IMR-90 (cell line): ENCODE measurements at regions not wholly inside any gene's neighbourhood (a gene's known extent, or its start where the extent isn't known, plus 50 kb on each side); places are given as distances from the start of the nearest gene placed in this dataset.

Experiments used
- ATAC-seq: fragments of 200-7000 bp; cut with Tn5 transposase; 2 replicates; pipeline ENCODE4 v1.9.1; 2020; ENCODE audit warnings: low read depth, mild to moderate bottlenecking, moderate library complexity
- BruUV-seq: library from RNA; stranded (reverse); fragments of 400-500 nt; replicated peaks from 2 replicates; lab custom pipeline; 2021; lab: Mats Ljungman, UMichigan
- CTCF ChIA-PET: fragments of 300-600 bp; formaldehyde crosslinking; extraction: SDS; loops from one replicate; lab custom pipeline; 2021; ENCODE audit warnings: antibody characterized with exemption; lab: Yijun Ruan, JAX
- POLR2A ChIA-PET: fragments of 300-600 bp; sonication (Branson Sonifier 250); formaldehyde crosslinking; loops from one replicate; lab custom pipeline; 2022; ENCODE audit warnings: antibody characterized with exemption; ENCODE audit not compliant: unreplicated experiment; lab: Charles Lee
- DNase-seq: peaks from one replicate; pipeline ENCODE4 v3.0.0; 2013
- H2AFZ ChIP-seq: replicated peaks from 2 replicates; pipeline ENCODE3; 2013; ENCODE audit warnings: low read length, mild to moderate bottlenecking; ENCODE audit not compliant: poor library complexity
- H2AK5ac ChIP-seq: 2 replicates; pipeline ENCODE4 v1.6.1; 2013; ENCODE audit warnings: low read depth, low read length, inconsistent platforms
- H2AK9ac ChIP-seq: replicated peaks from 2 replicates; pipeline ENCODE3; 2013; ENCODE audit warnings: mild to moderate bottlenecking, low read depth, low read length, moderate library complexity; ENCODE audit not compliant: poor library complexity
- H2BK120ac ChIP-seq: 2 replicates; pipeline ENCODE4 v1.6.1; 2013; ENCODE audit warnings: low read depth, low read length, inconsistent platforms
- H2BK15ac ChIP-seq: 3 replicates; pipeline ENCODE4 v1.6.1; 2013; ENCODE audit warnings: low read depth, low read length, inconsistent platforms
- H2BK20ac ChIP-seq: 2 replicates; pipeline ENCODE4 v1.6.1; 2013; ENCODE audit warnings: low read depth, mild to moderate bottlenecking, inconsistent platforms, low read length, moderate library complexity
- H2BK5ac ChIP-seq: 2 replicates; pipeline ENCODE4 v1.6.1; 2013; ENCODE audit warnings: mild to moderate bottlenecking, low read depth, low read length, inconsistent platforms; ENCODE audit not compliant: poor library complexity, severe bottlenecking
- H3K14ac ChIP-seq: replicated peaks from 2 replicates; pipeline ENCODE4 v1.6.1; 2013; ENCODE audit warnings: low read depth, low read length, inconsistent platforms
- H3K18ac ChIP-seq: 2 replicates; pipeline ENCODE4 v1.6.1; 2013; ENCODE audit warnings: low read depth, low read length, control low read depth
- H3K23ac ChIP-seq: 2 replicates; pipeline ENCODE4 v1.6.1; 2013; ENCODE audit warnings: low read depth, low read length, inconsistent platforms
- H3K27ac ChIP-seq: 2 replicates; pipeline ENCODE4 v1.5.1; 2013; ENCODE audit warnings: mild to moderate bottlenecking, control low read depth, low read length; ENCODE audit not compliant: insufficient read depth
- H3K27me3 ChIP-seq: 2 replicates; pipeline ENCODE4 v1.6.1; 2013; ENCODE audit warnings: low read length; ENCODE audit not compliant: control insufficient read depth, insufficient read depth
- H3K36me3 ChIP-seq: 2 replicates; pipeline ENCODE4 v1.6.1; 2013; ENCODE audit warnings: low read length, mixed read lengths; ENCODE audit not compliant: control insufficient read depth, insufficient read depth
- H3K4ac ChIP-seq: 2 replicates; pipeline ENCODE4 v1.6.1; 2013; ENCODE audit warnings: low read depth, low read length, inconsistent platforms
- H3K4me1 ChIP-seq: 2 replicates; pipeline ENCODE4 v1.6.1; 2013; ENCODE audit warnings: low read length, mixed read lengths; ENCODE audit not compliant: control insufficient read depth, insufficient read depth
- H3K4me2 ChIP-seq: 2 replicates; pipeline ENCODE4 v1.6.1; 2013; ENCODE audit warnings: low read depth, mild to moderate bottlenecking, control low read depth, low read length, moderate library complexity
- H3K4me3 ChIP-seq: 2 replicates; pipeline ENCODE4 v1.5.1; 2013; ENCODE audit warnings: low read depth, mild to moderate bottlenecking, control low read depth, low read length, moderate library complexity; ENCODE audit not compliant: insufficient read depth
- H3K56ac ChIP-seq: 2 replicates; pipeline ENCODE4 v1.6.1; 2013; ENCODE audit warnings: low read length, inconsistent platforms; ENCODE audit not compliant: insufficient read depth; ENCODE audit errors: extremely low read depth
- H3K79me1 ChIP-seq, 2 experiments: 2 replicates each; pipeline ENCODE4 v1.6.1; 2013; ENCODE audit warnings: low read length in 2 of 2, inconsistent platforms in 1 of 2, low read depth in 1 of 2
- H3K9ac ChIP-seq: 2 replicates; pipeline ENCODE4 v1.6.1; 2013; ENCODE audit warnings: low read depth, low read length, control low read depth
- H3K9me1 ChIP-seq: 2 replicates; pipeline ENCODE4 v1.6.1; 2013; ENCODE audit warnings: low read length, inconsistent platforms; ENCODE audit not compliant: insufficient read depth
- H3K9me3 ChIP-seq: 2 replicates; pipeline ENCODE4 v1.6.1; 2013; ENCODE audit warnings: low read length; ENCODE audit not compliant: control insufficient read depth, insufficient read depth
- H4K20me1 ChIP-seq: 2 replicates; pipeline ENCODE4 v1.6.1; 2013; ENCODE audit warnings: low read length, inconsistent platforms; ENCODE audit not compliant: insufficient read depth
- H4K5ac ChIP-seq: 2 replicates; pipeline ENCODE4 v1.6.1; 2013; ENCODE audit warnings: mild to moderate bottlenecking, low read depth, low read length, control low read depth
- H4K8ac ChIP-seq, 2 experiments: 2 replicates each; pipeline ENCODE4 v1.6.1; 2013; ENCODE audit warnings: low read depth in 2 of 2, low read length in 2 of 2, control low read depth in 1 of 2, inconsistent platforms in 1 of 2
- H4K91ac ChIP-seq: 2 replicates; pipeline ENCODE4 v1.6.1; 2013; ENCODE audit warnings: low read depth, low read length, inconsistent platforms; ENCODE audit not compliant: insufficient read depth
- BHLHE40 ChIP-seq: fragments of 150-350 bp; IDR thresholded peaks from 2 replicates; pipeline ENCODE4 v1.6.1; 2016; ENCODE audit warnings: mild to moderate bottlenecking, low read depth, low read length
- CEBPB ChIP-seq: IDR thresholded peaks from 2 replicates; pipeline ENCODE4 v1.6.1; 2012; ENCODE audit warnings: low read depth, low read length, improper control_type of control experiment
- CHD1 ChIP-seq: IDR thresholded peaks from 2 replicates; pipeline ENCODE4 v1.6.1; 2012; ENCODE audit warnings: low read depth, low read length, improper control_type of control experiment
- CTCF ChIP-seq: conservative IDR thresholded peaks from 2 replicates; pipeline ENCODE4 v1.5.1; 2012; ENCODE audit warnings: mild to moderate bottlenecking, low read depth, low read length, improper control_type of control experiment
- ELK1 ChIP-seq: fragments of 150-350 bp; IDR thresholded peaks from 2 replicates; pipeline ENCODE4 v1.6.1; 2016; ENCODE audit warnings: low read depth, mild to moderate bottlenecking, low read length, moderate library complexity, borderline replicate concordance
- FOS ChIP-seq: fragments of 150-350 bp; IDR thresholded peaks from 2 replicates; pipeline ENCODE4 v1.6.1; 2016; ENCODE audit warnings: low read depth, low read length
- MAFK ChIP-seq: IDR thresholded peaks from 2 replicates; pipeline ENCODE4 v1.6.1; 2012; ENCODE audit warnings: low read depth, low read length, improper control_type of control experiment
- MAZ ChIP-seq: IDR thresholded peaks from 2 replicates; pipeline ENCODE4 v1.6.1; 2012; ENCODE audit warnings: low read depth, mild to moderate bottlenecking, low read length, improper control_type of control experiment, moderate library complexity, borderline replicate concordance
- MXI1 ChIP-seq: IDR thresholded peaks from 2 replicates; pipeline ENCODE4 v1.6.1; 2012; ENCODE audit warnings: low read depth, mild to moderate bottlenecking, low read length, moderate library complexity, borderline replicate concordance
- NFE2L2 ChIP-seq: fragments of 150-350 bp; IDR thresholded peaks from 2 replicates; pipeline ENCODE4 v1.6.1; 2016; ENCODE audit warnings: low read depth, mild to moderate bottlenecking, low read length
- RAD21 ChIP-seq: IDR thresholded peaks from 2 replicates; pipeline ENCODE4 v1.6.1; 2012; ENCODE audit warnings: low read length, improper control_type of control experiment
- RCOR1 ChIP-seq: IDR thresholded peaks from 2 replicates; pipeline ENCODE4 v1.6.1; 2012; ENCODE audit warnings: mild to moderate bottlenecking, low read length, improper control_type of control experiment; ENCODE audit not compliant: insufficient replicate concordance
- RFX5 ChIP-seq: IDR thresholded peaks from 2 replicates; pipeline ENCODE4 v1.8.0; 2012; ENCODE audit warnings: low read depth, mild to moderate bottlenecking, low read length, moderate library complexity
- SMC3 ChIP-seq: fragments of 150-350 bp; IDR thresholded peaks from 2 replicates; pipeline ENCODE4 v1.6.1; 2016; ENCODE audit warnings: low read depth, mild to moderate bottlenecking, antibody characterized with exemption, low read length, moderate library complexity
- USF2 ChIP-seq: fragments of 150-350 bp; IDR thresholded peaks from 2 replicates; pipeline ENCODE4 v1.6.1; 2017; ENCODE audit warnings: mild to moderate bottlenecking, antibody characterized with exemption, low read length, low read depth
- WGBS, 2 experiments: methylation state at CpG; one replicate each; pipeline versions ENCODE4 v1.1.5 to v1.1.7; 2013; ENCODE audit warnings: missing lambda C conversion rate in 2 of 2; ENCODE audit not compliant: insufficient read length in 1 of 2; ENCODE audit errors: extremely low coverage in 2 of 2; 5-methylcytosine and 5-hydroxymethylcytosine counted together
- dilution Hi-C: fragments of 300-500 bp; cut with HindIII; formaldehyde crosslinking; loops from one replicate; pipeline ENCODE4 v1.14.3; 2018; ENCODE audit warnings: low sequenced_read_pairs; ENCODE audit not compliant: unreplicated experiment
- in situ Hi-C: fragments of 300-500 bp; cut with MboI; formaldehyde crosslinking; loops from 3 replicates; pipeline ENCODE4 v1.14.3; 2019; ENCODE audit warnings: low sequenced_read_pairs, inconsistent platforms, mixed read lengths
- intact Hi-C: fragments of 100-400 bp; cut with micrococcal nuclease; formaldehyde crosslinking; loops from 2 replicates; pipeline ENCODE4 v1.10.0; 2022

- H3K4me3 ChIP-seq: no peak overlapping the region
- H3K4me2 ChIP-seq: no peak overlapping the region
- no peak overlapping the region for H2BK120ac ChIP-seq
- TF ChIP-seq CHD1: no peak
- no peak for TF ChIP-seq CTCF
- TF ChIP-seq MAFK: no peak
- no peak for TF ChIP-seq NFE2L2
- TF ChIP-seq ELK1: no peak
- TF ChIP-seq FOS: no peak
- no peak for TF ChIP-seq SMC3
- TF ChIP-seq MAZ: no peak
- no peak for TF ChIP-seq RAD21
- TF ChIP-seq MXI1: no peak
- TF ChIP-seq CEBPB: no peak
- TF ChIP-seq USF2: no peak
- TF ChIP-seq BHLHE40: no peak
- no peak for TF ChIP-seq RFX5
- TF ChIP-seq RCOR1: no peak
- in situ Hi-C loops (no loop called here), intact Hi-C loops (no loop called here), dilution Hi-C loops (no loop called here)
- H3K9me1 ChIP-seq: no peaks in the 10 kb centered on the region
- H3K79me1 ChIP-seq: no peaks in the 10 kb centered on the region
- no peak overlapping the region for H3K27ac ChIP-seq
- no peak overlapping the region for H2AK5ac ChIP-seq
- ChIA-PET CTCF (no interaction called here), POLR2A (no interaction called here)
- H3K9ac ChIP-seq: no peak overlapping the region
- no peak overlapping the region for H4K91ac ChIP-seq
- H3K36me3 ChIP-seq: no peaks in the 10 kb centered on the region
- DNase-seq (no peak), ATAC-seq (no peak)
- no peak overlapping the region for H4K5ac ChIP-seq
- H3K18ac ChIP-seq: no peak overlapping the region
- no peaks in the 10 kb centered on the region for H3K9me3 ChIP-seq
- WGBS, 2 experiments: no CpG with 5 or more reads among the region's 1 CpG
- no peak overlapping the region for H2BK20ac ChIP-seq
- BruUV-seq: no TSS peak
- H3K23ac ChIP-seq: no peak overlapping the region
- H4K8ac ChIP-seq: no peak overlapping the region
- no peaks in the 10 kb centered on the region for H3K4me1 ChIP-seq
- no peak overlapping the region for H2BK15ac ChIP-seq
- H4K20me1 ChIP-seq: no peaks in the 10 kb centered on the region
- no peak overlapping the region for H3K4ac ChIP-seq
- no peak overlapping the region for H2AK9ac ChIP-seq
- H2AFZ ChIP-seq: no peak overlapping the region
- H2BK5ac ChIP-seq: no peak overlapping the region
- no peak overlapping the region for H3K56ac ChIP-seq
- no peak overlapping the region for H3K14ac ChIP-seq
- H3K27me3 ChIP-seq: no peaks in the 10 kb centered on the region
These were observed 53.1 kb upstream of the RASEF start for GRCh38 chr9:83116026-83116425.
